ENCODE measurements at regions not wholly inside any gene's neighbourhood (a gene's known extent, or its start where the extent isn't known, plus 50 kb on each side); places are given as distances from the start of the nearest gene placed in this dataset.

DNA sequence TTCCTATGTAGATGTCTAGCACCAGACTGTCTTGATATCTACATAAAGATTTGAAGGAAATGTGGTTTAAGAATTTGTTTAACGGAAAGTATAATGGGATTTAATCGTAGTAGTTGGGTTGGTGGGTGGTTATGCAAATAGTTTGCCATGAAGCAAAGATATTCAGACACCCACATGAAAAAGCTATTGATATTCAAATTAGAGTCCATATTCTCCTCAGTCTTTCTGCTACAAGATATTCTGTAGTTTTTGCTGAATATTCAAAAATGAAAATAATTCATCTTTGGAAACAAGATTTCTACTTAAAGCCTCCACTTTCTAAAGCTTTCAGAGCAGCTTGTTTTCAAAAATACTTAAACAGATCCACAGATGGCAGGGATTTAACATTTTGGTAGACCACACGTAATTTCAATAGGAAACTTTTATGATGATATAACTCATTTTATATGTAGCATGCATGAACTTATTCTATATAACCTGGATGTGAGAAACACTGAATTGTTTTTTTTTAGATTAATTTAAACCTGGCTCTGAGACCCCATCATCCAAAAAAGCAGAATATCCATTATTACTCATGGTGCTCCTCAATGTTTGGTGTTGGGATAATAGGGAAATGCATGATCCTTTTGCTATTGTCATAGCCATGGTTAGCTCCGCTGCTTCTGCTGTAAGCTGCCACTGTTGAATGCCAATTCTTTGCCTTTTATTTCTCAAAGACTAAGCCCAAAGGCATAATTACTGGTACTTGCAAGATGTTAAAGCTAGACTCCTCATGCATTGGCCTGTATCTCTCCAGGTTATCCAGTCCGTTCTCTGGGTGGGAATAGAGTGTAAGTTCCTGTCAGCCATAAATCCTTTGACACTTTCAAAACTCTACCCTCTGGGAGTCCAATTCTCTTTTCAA lies 98.0 kb downstream of the GMNC start:
- Histone ChIP-seq H3K9me1 (replicated peaks; ENCODE audit: control insufficient read depth, extremely low read depth, insufficient read depth, low read length) (no peaks in the 10 kb centered on the region), H3K79me2 (ENCODE audit: control insufficient read depth, insufficient read depth, low read length) (no peaks in the 10 kb centered on the region), H3K4me2 (ENCODE audit: insufficient read depth, low read length) (no peak overlapping the region), H3K36me3 (ENCODE audit: control insufficient read depth in 2 of 2, extremely low read depth in 1 of 2, insufficient read depth in 2 of 2, low read length in 2 of 2) (no peaks in the 10 kb centered on the region), H4K20me1 (replicated peaks; ENCODE audit: control insufficient read depth, extremely low read depth, insufficient read depth, low read length) (no peaks in the 10 kb centered on the region), H3K9me3 (replicated peaks; ENCODE audit: control insufficient read depth, insufficient read depth, low read length) (no peaks in the 10 kb centered on the region), H3K4me1 (ENCODE audit: control insufficient read depth, extremely low read depth, insufficient read depth, low read length) (no peaks in the 10 kb centered on the region), H3K4me3 (replicated peaks in 1 of 3; ENCODE audit: insufficient read depth in 1 of 3, low read depth in 1 of 3, low read length in 3 of 3) (no peak overlapping the region), H3K27ac (ENCODE audit: insufficient read depth, low read depth, low read length) (no peak overlapping the region), H3K9ac (replicated peaks; ENCODE audit: extremely low read depth, insufficient read depth, low read length) (no peak overlapping the region), H3K27me3 (ENCODE audit: control insufficient read depth in 2 of 2, insufficient read depth in 2 of 2, low read length in 2 of 2) (no peaks in the 10 kb centered on the region), H2AFZ (ENCODE audit: low read depth, low read length) (no peak overlapping the region)
- intact Hi-C loops (cut with micrococcal nuclease), result no loop called here
- no TSS peak for BruUV-seq (replicated peaks)
- TF ChIP-seq, protein P1, sequence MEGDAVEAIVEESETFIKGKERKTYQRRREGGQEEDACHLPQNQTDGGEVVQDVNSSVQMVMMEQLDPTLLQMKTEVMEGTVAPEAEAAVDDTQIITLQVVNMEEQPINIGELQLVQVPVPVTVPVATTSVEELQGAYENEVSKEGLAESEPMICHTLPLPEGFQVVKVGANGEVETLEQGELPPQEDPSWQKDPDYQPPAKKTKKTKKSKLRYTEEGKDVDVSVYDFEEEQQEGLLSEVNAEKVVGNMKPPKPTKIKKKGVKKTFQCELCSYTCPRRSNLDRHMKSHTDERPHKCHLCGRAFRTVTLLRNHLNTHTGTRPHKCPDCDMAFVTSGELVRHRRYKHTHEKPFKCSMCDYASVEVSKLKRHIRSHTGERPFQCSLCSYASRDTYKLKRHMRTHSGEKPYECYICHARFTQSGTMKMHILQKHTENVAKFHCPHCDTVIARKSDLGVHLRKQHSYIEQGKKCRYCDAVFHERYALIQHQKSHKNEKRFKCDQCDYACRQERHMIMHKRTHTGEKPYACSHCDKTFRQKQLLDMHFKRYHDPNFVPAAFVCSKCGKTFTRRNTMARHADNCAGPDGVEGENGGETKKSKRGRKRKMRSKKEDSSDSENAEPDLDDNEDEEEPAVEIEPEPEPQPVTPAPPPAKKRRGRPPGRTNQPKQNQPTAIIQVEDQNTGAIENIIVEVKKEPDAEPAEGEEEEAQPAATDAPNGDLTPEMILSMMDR (IDR thresholded peaks at IDR 0.05; ENCODE audit: extremely low read depth in 1 of 2, insufficient read depth in 1 of 2, low read depth in 1 of 2, low read length in 2 of 2), result no peak
- TF ChIP-seq FOS (IDR thresholded peaks at IDR 0.05; ENCODE audit: borderline replicate concordance, insufficient read depth, low read length), result no peak
- TF ChIP-seq EZH2 (IDR thresholded peaks at IDR 0.05; ENCODE audit: borderline replicate concordance, low read depth, low read length, severe bottlenecking), result no peak
- TF ChIP-seq MYC (IDR thresholded peaks at IDR 0.05; ENCODE audit: low read depth, low read length), result no peak
- TF ChIP-seq, protein P2, sequence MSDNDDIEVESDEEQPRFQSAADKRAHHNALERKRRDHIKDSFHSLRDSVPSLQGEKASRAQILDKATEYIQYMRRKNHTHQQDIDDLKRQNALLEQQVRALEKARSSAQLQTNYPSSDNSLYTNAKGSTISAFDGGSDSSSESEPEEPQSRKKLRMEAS (IDR thresholded peaks at IDR 0.05; ENCODE audit: insufficient read depth, insufficient read length), result no peak
- TF ChIP-seq GATA2 (IDR thresholded peaks at IDR 0.05; ENCODE audit: insufficient read depth, insufficient read length, low read depth, low read length), result no peak
- TF ChIP-seq POLR2A (IDR thresholded peaks at IDR 0.05; ENCODE audit: low read depth, low read length), result no peak
- no peak for TF ChIP-seq POLR2AphosphoS5 (IDR thresholded peaks at IDR 0.05; ENCODE audit: insufficient read depth, low read depth, low read length)
- no peak for TF ChIP-seq JUN (IDR thresholded peaks at IDR 0.05; ENCODE audit: borderline replicate concordance, insufficient read depth, insufficient read length, low read depth)
- CTCF ChIA-PET, result no interaction called here
- FAIRE-seq (no peak), DNase-seq (ENCODE audit: low read depth, low spot score) (no peak)
- POLR2A ChIA-PET, result no interaction called here
- dilution Hi-C loops (cut with MboI; ENCODE audit: extremely low pct_ligation_motif_present, low sequenced_read_pairs), result no loop called here
